ENCODE measurements at regions not wholly inside any gene's neighbourhood (a gene's known extent, or its start where the extent isn't known, plus 50 kb on each side); places are given as distances from the start of the nearest gene placed in this dataset.
A peak's percentile ranks its signal among the peaks of the same experiment; 100 is the strongest.

GRCh38 chr6:85321906-85322305, 128.0 kb upstream of the NT5E start:
- Histone ChIP-seq H3K27ac (ENCODE audit: low read depth, low read length) (no peak overlapping the region), H3K4ac (ENCODE audit: low read depth, low read length) (no peak overlapping the region), H3K27me3 (ENCODE audit: insufficient read depth, low read length, poor library complexity) (no peaks in the 10 kb centered on the region), H3K9ac (ENCODE audit: low read length) (no peak overlapping the region), H4K5ac (ENCODE audit: low read length) (no peak overlapping the region), H4K8ac (ENCODE audit: low read depth, low read length) (no peak overlapping the region), H2BK120ac (ENCODE audit: low read depth, low read length) (no peak overlapping the region), H3K36me3 (ENCODE audit: control insufficient read depth, insufficient read depth, low read length) (no peaks in the 10 kb centered on the region), H3K18ac (ENCODE audit: low read length) (no peak overlapping the region), H3K23ac (ENCODE audit: low read length) (no peak overlapping the region), H2AK5ac (ENCODE audit: low read length) (no peak overlapping the region), H3K4me1 (ENCODE audit: control insufficient read depth, low read depth, low read length) (no peaks in the 10 kb centered on the region), H3K56ac (ENCODE audit: low read length) (no peak overlapping the region), H2BK15ac (replicated peaks; ENCODE audit: low read depth) (no peak overlapping the region), H3K79me1 (ENCODE audit: low read length) (no peaks in the 10 kb centered on the region), H2BK5ac (ENCODE audit: low read length) (no peak overlapping the region), H3K4me3 (ENCODE audit: low read length) (no peak overlapping the region), H3K4me2 (ENCODE audit: low read length) (no peak overlapping the region), H3K79me2 (ENCODE audit: control insufficient read depth, insufficient read depth, low read length) (no peaks in the 10 kb centered on the region)
- peak; percentile 1 for DNase-seq
- no CpG with 5 or more reads among the region's 2 CpGs for WGBS (ENCODE audit: extremely low coverage, insufficient coverage, low lambda C conversion rate)

GRCh38 chr6:85314586-85314985, 135.3 kb upstream of the NT5E start:
- H3K9ac ChIP-seq (ENCODE audit: low read length): no peak overlapping the region
- H4K5ac ChIP-seq (ENCODE audit: low read length): no peak overlapping the region
- DNase-seq: no peak
- no peak overlapping the region for H3K56ac ChIP-seq (ENCODE audit: low read length)
- no peaks in the 10 kb centered on the region for H3K36me3 ChIP-seq (ENCODE audit: control insufficient read depth, insufficient read depth, low read length)
- H3K79me2 ChIP-seq (ENCODE audit: control insufficient read depth, insufficient read depth, low read length): no peaks in the 10 kb centered on the region
- no peak overlapping the region for H3K4me3 ChIP-seq (ENCODE audit: low read length)
- no peak overlapping the region for H3K27ac ChIP-seq (ENCODE audit: low read depth, low read length)
- H3K4me2 ChIP-seq (ENCODE audit: low read length): no peak overlapping the region
- no peak overlapping the region for H3K23ac ChIP-seq (ENCODE audit: low read length)
- no peak overlapping the region for H2AK5ac ChIP-seq (ENCODE audit: low read length)
- no peaks in the 10 kb centered on the region for H3K27me3 ChIP-seq (ENCODE audit: insufficient read depth, low read length, poor library complexity)
- WGBS (ENCODE audit: extremely low coverage, insufficient coverage, low lambda C conversion rate): no CpG with 5 or more reads among the region's 7 CpGs
- H3K4ac ChIP-seq (ENCODE audit: low read depth, low read length): no peak overlapping the region
- H3K4me1 ChIP-seq (ENCODE audit: control insufficient read depth, low read depth, low read length): no peaks in the 10 kb centered on the region
- no peak overlapping the region for H4K8ac ChIP-seq (ENCODE audit: low read depth, low read length)
- no peak overlapping the region for H2BK15ac ChIP-seq (replicated peaks; ENCODE audit: low read depth)
- H2BK120ac ChIP-seq (ENCODE audit: low read depth, low read length): no peak overlapping the region
- no peaks in the 10 kb centered on the region for H3K79me1 ChIP-seq (ENCODE audit: low read length)
- H3K18ac ChIP-seq (ENCODE audit: low read length): no peak overlapping the region
- no peak overlapping the region for H2BK5ac ChIP-seq (ENCODE audit: low read length)

GRCh38 chr6:85300581-85300980, 149.3 kb upstream of the NT5E start:
- no peaks in the 10 kb centered on the region for H3K4me1 ChIP-seq (ENCODE audit: control insufficient read depth, low read depth, low read length)
- H3K27me3 ChIP-seq (ENCODE audit: insufficient read depth, low read length, poor library complexity): no peaks in the 10 kb centered on the region
- H3K36me3 ChIP-seq (ENCODE audit: control insufficient read depth, insufficient read depth, low read length): no peaks in the 10 kb centered on the region
- H3K4me2 ChIP-seq (ENCODE audit: low read length): no peak overlapping the region
- H3K79me2 ChIP-seq (ENCODE audit: control insufficient read depth, insufficient read depth, low read length): no peaks in the 10 kb centered on the region
- DNase-seq: no peak
- no peak overlapping the region for H3K4me3 ChIP-seq (ENCODE audit: low read length)
- H3K23ac ChIP-seq (ENCODE audit: low read length): no peak overlapping the region
- H4K8ac ChIP-seq (ENCODE audit: low read depth, low read length): no peak overlapping the region
- no peak overlapping the region for H4K5ac ChIP-seq (ENCODE audit: low read length)
- H2BK15ac ChIP-seq (replicated peaks; ENCODE audit: low read depth): no peak overlapping the region
- no peak overlapping the region for H2BK120ac ChIP-seq (ENCODE audit: low read depth, low read length)
- no peak overlapping the region for H3K27ac ChIP-seq (ENCODE audit: low read depth, low read length)
- no peak overlapping the region for H2AK5ac ChIP-seq (ENCODE audit: low read length)
- H3K79me1 ChIP-seq (ENCODE audit: low read length): no peaks in the 10 kb centered on the region
- no peak overlapping the region for H2BK5ac ChIP-seq (ENCODE audit: low read length)
- no peak overlapping the region for H3K4ac ChIP-seq (ENCODE audit: low read depth, low read length)
- H3K56ac ChIP-seq (ENCODE audit: low read length): no peak overlapping the region
- H3K9ac ChIP-seq (ENCODE audit: low read length): no peak overlapping the region
- no CpG with 5 or more reads among the region's 3 CpGs for WGBS (ENCODE audit: extremely low coverage, insufficient coverage, low lambda C conversion rate)
- H3K18ac ChIP-seq (ENCODE audit: low read length): no peak overlapping the region

GRCh38 chr6:85298553-85298952, 151.3 kb upstream of the NT5E start:
- no peak overlapping the region for H3K27ac ChIP-seq (ENCODE audit: low read depth, low read length)
- H3K56ac ChIP-seq (ENCODE audit: low read length): no peak overlapping the region
- no peaks in the 10 kb centered on the region for H3K27me3 ChIP-seq (ENCODE audit: insufficient read depth, low read length, poor library complexity)
- no peak overlapping the region for H4K8ac ChIP-seq (ENCODE audit: low read depth, low read length)
- no peak overlapping the region for H2AK5ac ChIP-seq (ENCODE audit: low read length)
- H3K18ac ChIP-seq (ENCODE audit: low read length): no peak overlapping the region
- no peak overlapping the region for H2BK120ac ChIP-seq (ENCODE audit: low read depth, low read length)
- no peak overlapping the region for H2BK15ac ChIP-seq (replicated peaks; ENCODE audit: low read depth)
- H3K4me3 ChIP-seq (ENCODE audit: low read length): no peak overlapping the region
- DNase-seq: no peak
- H3K79me1 ChIP-seq (ENCODE audit: low read length): no peaks in the 10 kb centered on the region
- no peak overlapping the region for H3K4ac ChIP-seq (ENCODE audit: low read depth, low read length)
- no CpG with 5 or more reads among the region's 3 CpGs for WGBS (ENCODE audit: extremely low coverage, insufficient coverage, low lambda C conversion rate)
- no peak overlapping the region for H3K4me2 ChIP-seq (ENCODE audit: low read length)
- no peaks in the 10 kb centered on the region for H3K79me2 ChIP-seq (ENCODE audit: control insufficient read depth, insufficient read depth, low read length)
- no peak overlapping the region for H3K9ac ChIP-seq (ENCODE audit: low read length)
- H2BK5ac ChIP-seq (ENCODE audit: low read length): no peak overlapping the region
- no peak overlapping the region for H3K23ac ChIP-seq (ENCODE audit: low read length)
- H3K36me3 ChIP-seq (ENCODE audit: control insufficient read depth, insufficient read depth, low read length): no peaks in the 10 kb centered on the region
- H3K4me1 ChIP-seq (ENCODE audit: control insufficient read depth, low read depth, low read length): no peaks in the 10 kb centered on the region
- H4K5ac ChIP-seq (ENCODE audit: low read length): no peak overlapping the region

GRCh38 chr6:85291326-85291725, 158.6 kb upstream of the NT5E start:
- H2AK5ac ChIP-seq (ENCODE audit: low read length): no peak overlapping the region

GRCh38 chr6:85287654-85288053, 162.2 kb upstream of the NT5E start:
- H3K4me3 ChIP-seq (ENCODE audit: low read length): no peak overlapping the region
- no peak overlapping the region for H3K9ac ChIP-seq (ENCODE audit: low read length)
- no peak overlapping the region for H4K8ac ChIP-seq (ENCODE audit: low read depth, low read length)
- H2BK120ac ChIP-seq (ENCODE audit: low read depth, low read length): no peak overlapping the region
- no peak overlapping the region for H3K23ac ChIP-seq (ENCODE audit: low read length)
- H3K27me3 ChIP-seq (ENCODE audit: insufficient read depth, low read length, poor library complexity): no peaks in the 10 kb centered on the region
- H4K5ac ChIP-seq (ENCODE audit: low read length): no peak overlapping the region
- no peak overlapping the region for H3K27ac ChIP-seq (ENCODE audit: low read depth, low read length)
- no CpG with 5 or more reads among the region's 9 CpGs for WGBS (ENCODE audit: extremely low coverage, insufficient coverage, low lambda C conversion rate)
- H3K4ac ChIP-seq (ENCODE audit: low read depth, low read length): no peak overlapping the region
- no peaks in the 10 kb centered on the region for H3K4me1 ChIP-seq (ENCODE audit: control insufficient read depth, low read depth, low read length)
- H3K4me2 ChIP-seq (ENCODE audit: low read length): no peak overlapping the region
- no peaks in the 10 kb centered on the region for H3K79me2 ChIP-seq (ENCODE audit: control insufficient read depth, insufficient read depth, low read length)
- no peaks in the 10 kb centered on the region for H3K36me3 ChIP-seq (ENCODE audit: control insufficient read depth, insufficient read depth, low read length)
- no peak for DNase-seq
- H2BK15ac ChIP-seq (replicated peaks; ENCODE audit: low read depth): no peak overlapping the region
- no peaks in the 10 kb centered on the region for H3K79me1 ChIP-seq (ENCODE audit: low read length)
- no peak overlapping the region for H2AK5ac ChIP-seq (ENCODE audit: low read length)
- no peak overlapping the region for H3K18ac ChIP-seq (ENCODE audit: low read length)
- no peak overlapping the region for H3K56ac ChIP-seq (ENCODE audit: low read length)
- H2BK5ac ChIP-seq (ENCODE audit: low read length): no peak overlapping the region

More at GRCh38 chr6:85291326-85291725, 158.6 kb upstream of the NT5E start:
- Histone ChIP-seq H4K8ac (ENCODE audit: low read depth, low read length) (no peak overlapping the region), H3K79me2 (ENCODE audit: control insufficient read depth, insufficient read depth, low read length) (no peaks in the 10 kb centered on the region), H3K79me1 (ENCODE audit: low read length) (no peaks in the 10 kb centered on the region), H3K4me1 (ENCODE audit: control insufficient read depth, low read depth, low read length) (no peaks in the 10 kb centered on the region), H3K56ac (ENCODE audit: low read length) (no peak overlapping the region), H3K27ac (ENCODE audit: low read depth, low read length) (no peak overlapping the region), H3K9ac (ENCODE audit: low read length) (no peak overlapping the region), H3K36me3 (ENCODE audit: control insufficient read depth, insufficient read depth, low read length) (no peaks in the 10 kb centered on the region), H3K4me3 (ENCODE audit: low read length) (no peak overlapping the region), H3K27me3 (ENCODE audit: insufficient read depth, low read length, poor library complexity) (no peaks in the 10 kb centered on the region), H3K23ac (ENCODE audit: low read length) (no peak overlapping the region), H2BK15ac (replicated peaks; ENCODE audit: low read depth) (no peak overlapping the region), H3K4me2 (ENCODE audit: low read length) (no peak overlapping the region), H2BK120ac (ENCODE audit: low read depth, low read length) (no peak overlapping the region), H3K4ac (ENCODE audit: low read depth, low read length) (no peak overlapping the region), H4K5ac (ENCODE audit: low read length) (no peak overlapping the region), H2BK5ac (ENCODE audit: low read length) (no peak overlapping the region), H3K18ac (ENCODE audit: low read length) (no peak overlapping the region)
- no CpG with 5 or more reads among the region's 3 CpGs for WGBS (ENCODE audit: extremely low coverage, insufficient coverage, low lambda C conversion rate)
- no peak for DNase-seq
